ENCODE measurements at regions not wholly inside any gene's neighbourhood (a gene's known extent, or its start where the extent isn't known, plus 50 kb on each side); places are given as distances from the start of the nearest gene placed in this dataset.
"Not testable (repeated sequence)": the region's sequence is repeated elsewhere in the genome, so short reads cannot be mapped to it uniquely, and the experiment has no call there.

DNA sequence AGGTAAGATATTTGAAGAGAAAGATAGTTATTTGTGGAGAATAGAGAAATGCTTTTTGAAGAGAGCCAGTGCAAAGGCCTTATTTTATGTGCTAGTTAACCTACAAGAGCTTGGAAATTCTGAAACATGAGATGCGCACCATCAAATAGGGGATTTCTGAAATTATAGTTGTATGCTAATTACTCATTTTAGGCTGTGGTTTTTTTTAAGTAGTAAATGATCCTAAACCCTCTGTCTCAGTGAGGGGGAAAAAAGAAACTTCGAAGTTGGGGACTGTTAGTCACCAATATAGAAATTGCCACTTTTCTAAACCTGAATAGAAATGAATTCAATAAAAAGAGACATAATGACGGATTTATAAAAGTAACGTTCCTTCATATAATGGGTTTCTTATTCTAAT, 119.3 kb upstream of the MDFIC start:
- no peak for DNase-seq (ENCODE audit: low read depth in 4 of 4, low spot score in 3 of 4)

DNA sequence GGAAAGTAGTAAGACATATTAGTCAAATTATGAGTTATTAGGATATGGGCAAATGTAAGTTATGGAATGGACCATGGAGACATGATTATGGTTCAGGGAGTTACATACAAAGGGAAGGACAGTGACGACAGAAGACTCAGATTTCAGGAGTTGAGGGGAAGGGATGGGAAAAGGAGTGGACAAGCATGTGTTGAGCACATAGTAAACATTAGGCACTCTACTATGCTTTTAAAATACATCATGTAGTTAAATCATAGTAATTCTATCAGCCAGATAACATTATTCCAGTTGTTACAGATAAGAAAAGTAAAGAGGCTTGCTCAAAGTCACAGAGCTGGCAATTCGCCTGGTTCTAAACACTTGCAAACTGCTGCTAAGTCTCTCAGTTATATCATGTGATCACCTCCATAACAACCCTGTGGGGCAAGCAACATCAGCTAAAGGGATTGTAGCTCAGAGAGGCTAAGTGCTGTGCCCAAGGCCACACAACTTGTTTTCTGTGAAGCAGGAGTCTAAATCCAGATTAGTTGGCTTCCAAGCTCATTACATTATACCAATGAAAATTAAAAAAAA, 115.2 kb upstream of the MDFIC start:
- DNase-seq (ENCODE audit: low read depth in 4 of 4, low spot score in 3 of 4) = no peak

DNA sequence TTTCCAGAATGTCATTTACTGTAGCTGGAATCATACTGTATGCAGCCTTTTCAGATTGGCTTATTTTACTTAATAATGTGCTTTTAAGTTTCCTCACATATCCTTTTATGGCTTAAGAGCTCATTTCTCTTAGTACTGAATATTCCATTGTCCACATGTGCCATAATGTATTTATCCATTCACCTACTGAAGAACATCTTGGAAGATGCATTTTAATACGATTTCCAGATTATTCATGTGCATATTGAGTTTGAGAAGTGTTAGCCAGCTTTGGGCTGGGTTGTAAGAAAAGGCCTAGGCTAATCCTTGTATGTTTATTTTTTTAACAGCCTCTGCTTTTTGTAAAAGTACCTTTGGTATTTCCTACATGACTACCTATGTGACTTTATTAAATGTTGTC, 109.3 kb upstream of the MDFIC start:
- no peak for DNase-seq (ENCODE audit: low read depth in 4 of 4, low spot score in 3 of 4)

DNA sequence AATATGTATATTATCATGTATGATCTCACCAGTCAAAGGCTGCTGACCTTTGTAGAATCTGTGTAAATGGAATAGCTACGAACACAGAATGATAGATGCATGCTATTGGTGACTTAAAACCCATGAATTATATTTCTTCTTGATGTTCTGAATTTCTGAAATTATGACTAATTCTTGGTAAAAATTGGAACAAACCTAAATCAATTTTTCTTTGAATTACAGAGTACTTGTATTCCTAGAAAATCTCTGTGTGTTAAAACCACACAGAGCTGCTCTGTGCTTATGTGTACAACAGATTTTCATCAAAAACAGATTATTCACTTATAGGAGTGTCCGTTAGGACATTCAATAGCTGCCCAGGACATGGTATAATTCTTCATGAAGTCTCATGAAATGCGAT, 108.3 kb upstream of the MDFIC start:
- no peak for DNase-seq (ENCODE audit: low read depth in 4 of 4, low spot score in 3 of 4)

DNA sequence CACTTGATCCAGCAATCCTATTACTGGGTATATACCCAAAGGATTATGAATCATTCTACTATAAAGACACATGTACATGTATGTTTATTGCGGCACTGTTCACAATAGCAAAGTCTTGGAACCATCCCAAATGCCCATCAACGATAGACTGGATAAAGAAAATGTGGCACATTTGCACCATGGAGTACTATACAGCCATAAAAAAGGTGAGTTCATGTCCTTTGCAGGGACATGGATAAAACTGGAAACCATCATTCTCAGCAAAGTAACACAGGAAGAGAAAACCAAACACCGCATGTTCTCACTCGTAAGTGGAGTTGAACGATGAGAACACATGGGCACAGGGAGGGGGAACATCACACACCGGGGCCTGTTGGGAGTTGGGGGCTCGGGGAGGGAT, 104.9 kb upstream of the MDFIC start:
- DNase-seq (ENCODE audit: low read depth in 4 of 4, low spot score in 3 of 4) = not testable (repeated sequence)

DNA sequence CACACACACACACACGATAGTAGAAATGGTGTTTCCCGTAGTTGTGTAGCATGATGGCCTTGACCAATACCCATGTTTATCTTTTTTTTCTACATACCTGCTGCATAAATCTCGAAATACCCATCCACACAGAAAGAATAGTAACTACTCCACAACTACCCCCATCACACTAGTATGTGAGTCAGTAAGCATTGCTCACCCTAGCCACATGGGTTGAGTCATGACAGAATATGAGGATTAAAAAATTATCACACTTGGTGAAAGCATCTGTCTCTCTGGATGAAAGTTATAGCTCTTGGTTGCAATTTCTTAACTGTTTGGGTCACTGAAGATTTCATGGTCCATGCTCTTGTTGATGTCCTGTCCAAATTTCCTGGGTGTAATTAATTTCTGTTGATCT, 103.4 kb upstream of the MDFIC start:
- DNase-seq (ENCODE audit: low read depth in 4 of 4, low spot score in 3 of 4) = no peak

DNA sequence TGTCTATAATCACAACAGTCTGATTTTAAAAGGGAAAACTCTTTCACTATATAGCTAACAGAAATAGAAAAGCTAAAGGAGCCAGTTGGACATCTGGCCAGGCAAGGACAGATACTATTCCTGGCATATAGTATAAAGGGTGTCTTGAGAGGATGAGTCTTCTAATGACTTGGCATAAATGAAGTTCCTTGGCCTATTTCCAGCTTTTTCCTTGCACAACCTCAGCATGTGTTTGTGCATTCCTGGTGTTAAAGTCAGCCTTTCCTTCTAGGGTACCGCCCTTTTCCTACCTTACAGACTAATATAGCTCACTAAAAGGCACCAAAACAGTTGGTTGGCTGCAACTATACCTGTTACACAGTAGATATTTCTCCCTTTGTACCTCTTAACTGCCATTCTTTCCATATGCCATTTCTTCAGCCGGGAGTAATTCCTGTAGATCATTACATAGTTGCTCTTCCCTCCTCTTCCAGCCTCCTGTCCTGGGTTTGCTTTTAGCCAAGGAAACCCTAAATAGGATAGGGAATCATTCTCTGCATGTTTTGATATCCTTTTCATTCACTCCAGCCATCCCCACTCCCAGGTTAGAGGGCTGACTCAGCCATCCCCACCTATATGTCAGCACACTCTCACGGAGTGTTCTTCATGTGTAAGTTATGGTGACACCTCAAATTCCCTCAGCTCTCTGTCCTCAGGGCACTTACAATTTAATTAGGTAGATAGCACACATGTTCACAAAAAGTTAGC, 102.1 kb upstream of the MDFIC start:
- DNase-seq (ENCODE audit: low read depth in 4 of 4, low spot score in 3 of 4) = no peak

DNA sequence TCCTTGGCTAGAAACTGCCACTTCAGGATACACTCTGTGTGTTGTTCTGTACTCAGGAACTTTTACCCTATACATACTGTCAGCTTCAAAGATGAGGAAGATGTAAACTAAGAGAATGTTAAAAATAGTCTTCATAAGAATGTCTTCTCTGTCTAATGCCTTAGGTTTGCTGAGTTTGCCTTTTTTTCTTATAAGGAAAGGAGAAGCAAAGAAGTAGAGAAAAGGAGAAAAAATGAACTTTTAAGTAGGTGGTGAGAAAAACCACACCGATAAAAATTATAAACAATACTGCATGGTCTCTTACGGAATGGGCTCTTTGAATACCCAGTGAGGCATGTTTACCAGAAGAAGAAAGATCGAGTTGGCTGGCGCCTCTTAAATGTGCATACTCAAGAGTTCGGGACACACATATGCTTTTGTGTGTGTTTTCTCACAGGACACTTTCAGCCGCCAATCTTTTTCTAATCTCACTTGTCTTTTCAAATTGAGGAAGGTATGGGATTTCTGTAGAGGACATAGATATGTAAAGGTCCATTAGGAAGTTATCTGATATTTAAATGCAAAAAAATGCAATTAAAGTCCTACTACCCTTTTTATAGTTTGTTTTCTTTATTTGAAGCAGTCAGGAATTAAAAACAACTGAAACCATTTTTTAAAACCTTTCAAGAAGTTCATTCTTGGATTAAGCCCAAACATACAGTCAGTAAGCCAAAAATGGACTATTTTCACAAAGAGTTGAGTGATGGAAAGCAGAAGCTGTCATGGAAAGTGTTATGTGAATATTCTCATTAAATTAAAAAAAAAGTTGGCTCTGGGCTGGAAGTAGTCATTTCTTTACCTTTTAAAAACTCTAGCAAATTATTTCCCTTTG, 100.6 kb upstream of the MDFIC start:
- DNase-seq (ENCODE audit: low read depth in 4 of 4, low spot score in 3 of 4) = no peak

DNA sequence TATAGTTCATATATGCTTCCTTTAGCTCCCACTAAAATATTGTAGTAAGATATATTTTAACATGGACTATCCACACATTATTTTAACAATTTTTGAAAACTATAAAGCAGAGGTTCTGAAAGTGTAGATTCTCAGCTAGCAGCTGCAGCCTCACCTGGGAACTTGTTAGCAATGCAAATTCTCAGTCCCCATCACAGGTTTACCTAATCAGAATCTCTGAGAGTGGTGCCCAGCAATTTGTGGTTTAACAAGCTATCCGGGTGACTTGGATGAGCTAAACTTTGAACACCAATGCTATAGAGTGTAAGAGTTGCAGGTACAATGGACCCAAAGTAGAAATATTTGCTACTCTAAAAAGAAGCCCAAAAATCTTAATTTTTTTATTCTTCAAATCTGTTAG, 99.8 kb upstream of the MDFIC start:
- no peak for DNase-seq (ENCODE audit: low read depth in 4 of 4, low spot score in 3 of 4)

DNA sequence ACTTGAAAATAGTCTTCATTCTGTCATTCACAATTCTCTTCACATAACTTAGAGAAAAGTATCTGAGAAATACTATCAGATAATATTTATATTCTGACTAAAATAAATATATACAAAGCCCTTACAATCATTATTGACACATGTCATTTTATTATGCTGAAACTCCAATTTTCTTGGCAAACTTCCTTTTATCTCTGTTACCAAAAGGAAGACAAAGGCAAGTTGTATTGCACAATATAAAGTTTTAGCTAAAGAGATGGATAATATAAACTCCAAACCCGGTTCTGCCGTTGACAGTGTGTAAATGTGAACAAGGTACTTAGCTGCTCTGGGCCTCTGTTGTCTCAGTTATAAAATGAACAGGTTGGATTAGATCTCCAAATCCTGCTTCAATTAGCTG, 99.0 kb upstream of the MDFIC start:
- DNase-seq (ENCODE audit: low read depth in 4 of 4, low spot score in 3 of 4) = no peak

DNA sequence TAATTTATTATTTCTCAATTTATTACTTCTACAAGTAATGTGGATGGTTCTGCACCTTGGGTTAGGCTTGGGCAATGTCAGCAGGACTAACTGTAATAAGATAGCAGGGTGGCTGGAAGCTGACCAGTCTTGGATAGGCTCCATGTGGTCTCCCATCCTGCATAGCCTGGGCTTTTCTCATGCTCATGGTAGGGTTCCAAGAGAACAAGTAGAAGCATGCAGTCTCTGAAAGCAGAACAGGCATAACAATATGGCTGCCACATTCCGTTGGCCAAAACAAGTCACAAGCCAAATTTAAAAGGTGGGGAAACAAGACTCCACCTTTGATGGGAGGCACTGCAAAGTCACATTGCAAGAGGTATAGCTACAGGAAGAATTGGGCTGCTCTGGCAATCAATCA, 98.6 kb upstream of the MDFIC start:
- DNase-seq (ENCODE audit: low read depth in 4 of 4, low spot score in 3 of 4) = no peak

DNA sequence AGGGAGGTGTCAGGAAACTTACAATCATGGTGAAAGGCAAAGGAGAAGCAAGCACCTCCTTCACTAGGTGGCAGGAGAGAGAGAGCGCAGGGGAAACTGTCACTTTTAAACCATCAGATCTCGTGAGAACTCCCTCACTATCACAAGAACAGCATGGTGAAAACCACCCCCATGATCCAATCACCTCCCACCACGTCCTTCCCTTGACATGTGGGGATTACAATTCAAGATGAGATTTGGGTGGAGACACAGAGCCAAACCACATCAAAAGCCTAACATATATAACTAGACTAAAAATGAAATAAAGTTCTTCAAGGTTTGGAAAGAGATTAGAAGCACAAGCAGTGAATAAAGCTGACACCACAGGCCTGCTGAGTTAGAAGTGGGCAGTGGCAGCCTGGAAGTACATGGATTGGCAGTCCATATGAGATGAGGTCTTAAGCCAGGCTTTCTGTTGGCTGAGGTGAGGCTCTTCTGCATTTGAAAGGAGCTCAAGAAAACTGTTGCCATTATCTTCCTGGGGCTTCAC, 96.4 kb upstream of the MDFIC start:
- no peak for DNase-seq (ENCODE audit: low read depth in 4 of 4, low spot score in 3 of 4)

DNA sequence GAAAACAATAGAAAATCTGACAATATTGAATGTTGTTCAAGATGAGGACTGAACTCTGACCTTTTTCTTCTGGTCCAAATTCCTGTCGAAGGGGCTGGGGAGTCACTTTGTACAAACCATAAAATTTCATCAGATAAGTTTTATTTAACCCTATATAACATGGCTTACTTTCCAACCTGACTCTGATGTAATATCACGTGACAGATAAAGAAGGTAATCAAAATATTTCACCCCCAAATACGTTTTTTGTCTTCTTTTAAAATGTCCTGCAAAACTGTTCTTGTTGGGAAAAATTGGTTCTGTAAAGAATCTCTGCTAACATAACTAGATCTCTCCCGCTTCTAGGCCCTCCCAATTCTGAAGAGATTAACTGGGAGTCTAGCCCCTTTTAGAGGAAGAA, 90.9 kb upstream of the MDFIC start:
- DNase-seq (ENCODE audit: low read depth in 4 of 4, low spot score in 3 of 4) = no peak

DNA sequence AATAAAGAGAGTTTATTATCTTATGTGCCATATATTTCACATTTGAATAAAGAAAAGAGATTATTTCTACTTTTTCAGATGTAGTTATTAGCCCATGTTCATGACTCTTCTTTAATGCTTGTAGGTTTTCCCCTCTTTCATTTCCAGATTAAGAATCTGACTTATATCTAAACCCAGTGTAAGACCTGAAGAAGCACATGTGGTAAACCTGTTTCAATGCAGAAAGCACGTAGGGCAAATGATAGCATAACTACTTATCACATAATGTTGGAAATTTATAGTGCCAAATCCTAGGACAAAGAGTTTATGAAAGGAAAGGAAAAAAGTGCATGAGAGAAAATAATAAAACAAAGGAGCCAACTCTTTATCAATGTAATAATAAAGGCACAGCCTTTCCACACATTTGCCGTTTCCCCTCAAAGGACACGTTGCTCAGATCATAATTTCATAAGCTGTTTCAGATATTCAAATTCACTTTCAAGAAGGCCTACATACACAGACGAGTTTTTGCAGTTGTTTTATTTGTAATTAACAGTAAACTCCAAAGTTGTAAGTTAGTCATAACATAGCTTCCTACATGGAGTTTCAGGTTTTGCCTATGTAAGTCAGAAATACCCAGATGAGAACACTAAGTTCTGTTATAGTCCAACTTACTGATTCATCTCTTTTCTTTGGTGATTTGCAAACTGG, 88.8 kb upstream of the MDFIC start:
- DNase-seq (ENCODE audit: low read depth in 4 of 4, low spot score in 3 of 4) = no peak

DNA sequence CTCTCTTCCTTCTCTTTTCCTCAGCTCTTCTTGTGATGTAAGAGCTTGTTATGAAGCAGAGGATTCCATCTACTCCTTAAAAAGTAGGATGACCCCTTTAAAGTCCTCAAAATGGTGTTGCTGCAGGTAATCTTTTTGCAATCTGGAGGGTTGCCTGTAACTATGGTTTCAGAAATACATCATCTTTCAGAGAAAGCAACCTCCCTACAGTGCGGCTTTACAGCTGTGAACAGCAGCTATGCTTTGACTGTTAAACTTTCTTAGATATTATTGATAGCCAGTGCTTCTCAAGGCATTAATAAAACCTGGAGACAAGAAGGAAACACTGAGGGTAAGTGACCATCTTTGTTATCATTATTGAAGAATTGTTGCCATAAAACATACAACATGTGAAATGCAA, 86.6 kb upstream of the MDFIC start:
- no peak for DNase-seq (ENCODE audit: low read depth in 4 of 4, low spot score in 3 of 4)

DNA sequence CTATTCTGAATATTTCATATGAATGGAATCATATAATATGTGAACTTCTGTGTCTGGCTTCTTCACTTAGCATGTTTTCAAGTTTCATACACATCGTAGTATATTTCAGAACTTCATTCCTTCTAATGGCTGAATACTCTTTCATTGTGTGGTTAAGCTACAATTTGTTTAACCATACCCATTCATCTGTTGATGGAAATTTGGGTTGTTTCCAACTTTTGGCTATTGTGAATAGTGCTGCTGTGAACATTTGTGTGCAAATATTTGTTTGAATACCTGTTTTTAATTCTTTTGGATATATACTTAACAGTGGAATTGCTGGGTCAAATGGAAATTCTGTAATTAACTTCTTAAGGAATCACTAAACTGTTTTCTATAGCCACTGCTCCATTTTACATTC, 86.0 kb upstream of the MDFIC start:
- DNase-seq (ENCODE audit: low read depth in 4 of 4, low spot score in 3 of 4) = no peak

DNA sequence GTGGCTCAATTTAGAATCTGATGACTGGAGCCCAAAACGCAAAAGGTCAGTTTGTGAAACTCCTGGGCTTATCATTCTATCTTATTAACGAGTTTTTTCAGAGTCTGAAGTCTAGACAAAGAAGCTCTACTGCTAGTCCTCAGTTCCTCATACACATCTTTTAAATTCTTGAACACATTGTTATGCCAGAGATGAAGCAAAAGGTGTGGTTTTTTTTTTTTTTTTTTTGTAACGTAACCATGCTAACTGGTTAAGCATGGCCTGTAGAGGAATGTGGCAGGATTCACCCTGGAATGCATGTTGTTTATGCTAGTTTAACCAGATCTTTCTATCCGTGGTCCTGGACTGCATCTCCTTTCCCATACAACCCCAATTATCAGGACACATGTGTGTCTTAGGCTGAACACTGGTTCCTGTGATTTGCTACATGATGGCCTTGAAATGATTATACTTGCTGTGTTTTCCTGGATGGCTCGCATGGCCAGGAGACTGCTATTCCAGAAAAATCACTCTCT, 79.3 kb upstream of the MDFIC start:
- DNase-seq (ENCODE audit: low read depth in 4 of 4, low spot score in 3 of 4) = no peak

DNA sequence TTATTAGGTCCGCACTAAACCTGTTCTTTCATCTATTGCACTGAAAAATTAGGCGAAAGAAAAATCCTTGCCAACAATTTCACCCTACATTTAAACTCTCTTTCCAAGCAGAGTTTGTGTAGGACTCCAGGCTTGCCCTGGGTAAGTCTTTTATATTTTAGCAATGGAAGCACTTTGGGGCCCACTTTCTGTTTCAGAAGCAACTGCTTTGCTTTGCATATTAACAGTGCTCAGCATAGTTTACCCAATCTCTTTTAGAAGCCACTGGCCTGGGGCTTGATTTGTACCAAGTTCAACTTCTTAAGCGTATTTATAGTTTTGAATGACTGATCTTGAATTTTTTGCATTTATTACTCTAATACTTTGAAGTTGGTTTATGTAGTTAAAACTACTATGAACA, 78.8 kb upstream of the MDFIC start:
- no peak for DNase-seq (ENCODE audit: low read depth in 4 of 4, low spot score in 3 of 4)

DNA sequence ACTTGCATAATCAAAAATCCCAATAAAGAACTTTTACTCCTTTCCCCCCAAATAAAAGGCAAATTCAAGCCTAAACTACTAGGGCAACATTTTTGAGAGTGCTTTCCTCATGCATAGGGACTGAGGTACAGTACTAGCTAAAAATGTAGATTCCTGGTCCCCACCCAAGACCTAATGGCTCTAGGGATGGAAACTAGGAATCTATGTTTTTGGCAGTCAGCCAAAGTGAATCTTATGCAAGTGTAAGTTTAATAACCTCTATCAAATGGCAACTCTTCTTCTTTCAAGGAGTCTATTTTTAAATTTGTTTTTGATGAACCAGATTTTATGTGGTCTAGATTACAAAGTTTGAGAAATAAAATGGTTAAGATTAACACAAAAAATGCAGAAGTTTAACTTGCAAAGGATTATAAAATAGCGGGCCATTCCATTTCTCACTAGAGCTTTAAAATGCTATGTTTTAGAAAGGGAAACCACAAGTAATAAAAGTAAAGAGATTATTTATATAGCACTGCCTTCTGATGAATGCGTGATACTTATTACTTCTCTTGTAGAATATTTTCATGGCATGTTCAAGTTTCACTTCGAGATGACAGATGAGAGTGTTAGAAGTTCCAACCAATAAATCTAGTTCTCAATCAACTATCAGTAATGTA, 70.4 kb upstream of the MDFIC start:
- DNase-seq (ENCODE audit: low read depth in 4 of 4, low spot score in 3 of 4) = no peak

DNA sequence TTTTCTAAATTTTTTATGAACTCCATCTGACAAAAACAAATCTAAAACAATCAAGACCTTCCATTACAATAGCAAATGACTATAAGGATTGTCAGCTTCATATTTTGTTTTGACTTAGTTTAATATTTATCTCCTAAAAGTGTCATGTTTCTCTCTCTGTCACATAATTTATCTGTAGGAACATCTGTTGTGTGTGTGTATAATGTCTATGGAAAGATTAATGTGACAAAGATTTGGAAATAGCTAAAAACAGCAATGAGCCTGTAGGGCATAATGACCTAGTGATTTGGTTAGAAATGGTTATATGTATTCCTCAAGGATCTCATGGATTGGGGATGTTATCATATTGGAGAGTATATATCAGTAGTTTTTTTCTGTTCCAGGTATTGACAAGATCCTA, 69.6 kb upstream of the MDFIC start:
- no peak for DNase-seq (ENCODE audit: low read depth in 4 of 4, low spot score in 3 of 4)

Data from left renal pelvis (tissue), 4 donors.